ENCODE measurements at regions not wholly inside any gene's neighbourhood (a gene's known extent, or its start where the extent isn't known, plus 50 kb on each side); places are given as distances from the start of the nearest gene placed in this dataset.

DNA sequence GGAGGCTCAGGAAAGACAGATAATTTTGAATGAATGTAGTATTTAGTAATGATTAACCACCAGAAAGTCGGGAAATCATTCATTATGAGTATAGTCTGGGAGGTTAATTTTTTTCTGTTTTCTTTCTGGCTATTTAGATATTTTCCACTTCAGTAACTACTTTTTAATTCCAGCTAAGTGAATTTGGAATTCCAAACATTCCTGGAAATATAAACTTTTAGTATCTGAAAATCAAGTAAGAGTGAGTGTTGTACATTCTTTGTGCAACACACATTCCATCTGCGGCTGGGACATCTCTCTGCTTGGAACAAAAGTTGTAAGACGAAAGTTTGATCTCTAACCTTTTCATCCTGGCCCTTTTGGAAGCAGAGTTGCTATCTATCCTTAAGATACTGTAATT is 275.7 kb upstream of the SPRED2 start:
- no peak for DNase-seq
- no peak for ATAC-seq
- no peaks in the 10 kb centered on the region for H3K36me3 Mint-ChIP-seq (ENCODE audit: low read depth)
- no peaks in the 10 kb centered on the region for H3K9me3 Mint-ChIP-seq
- no peak overlapping the region for H3K4me3 Mint-ChIP-seq
- peaks cover 17% of the 10 kb centered on the region for H3K27me3 Mint-ChIP-seq
- H3K27ac Mint-ChIP-seq, result no peak overlapping the region
- H3K4me1 Mint-ChIP-seq, result no peaks in the 10 kb centered on the region

DNA sequence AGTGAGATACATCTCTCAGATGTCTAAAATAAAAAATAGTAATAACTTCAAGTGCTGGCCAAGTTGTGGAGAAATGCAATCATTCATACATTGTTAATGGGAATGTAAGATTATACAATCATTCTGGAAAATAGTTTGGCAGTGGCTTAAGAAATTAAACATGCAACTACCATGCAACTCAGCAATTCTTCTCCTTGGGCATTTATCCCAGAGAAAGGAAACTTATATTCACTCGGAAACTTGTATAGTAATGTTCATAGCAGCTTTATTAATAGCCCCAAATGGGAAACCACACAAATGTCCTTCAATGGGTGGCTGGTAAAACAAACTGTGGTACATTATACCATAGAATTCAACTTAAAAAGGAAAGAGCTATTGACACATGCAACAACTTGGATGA is 274.0 kb upstream of the SPRED2 start:
- Mint-ChIP-seq H3K27me3 (peaks cover 21% of the 10 kb centered on the region), H3K9me3 (no peaks in the 10 kb centered on the region), H3K27ac (no peak overlapping the region), H3K4me1 (no peaks in the 10 kb centered on the region), H3K36me3 (ENCODE audit: low read depth) (no peaks in the 10 kb centered on the region), H3K4me3 (no peak overlapping the region)
- DNase-seq, result no peak
- ATAC-seq, result no peak

DNA sequence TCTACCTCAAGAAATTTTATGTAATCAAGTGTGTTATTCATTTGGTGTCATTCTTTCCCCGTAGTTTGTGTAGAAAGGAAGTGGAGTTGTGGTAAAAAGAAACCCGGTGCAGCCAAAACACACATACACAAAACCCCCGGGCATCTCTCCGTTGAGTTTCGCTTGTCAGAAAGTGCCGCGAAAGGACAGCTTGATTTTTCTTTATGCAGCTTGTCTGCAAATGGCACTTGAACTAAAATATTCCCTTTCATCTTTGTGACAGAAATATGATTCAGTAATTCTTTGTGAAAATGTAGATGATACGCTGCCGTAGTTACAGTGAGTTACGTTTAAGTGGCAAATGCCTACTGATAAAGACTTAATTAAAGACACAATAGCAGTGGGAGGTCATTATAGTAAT is 268.8 kb upstream of the SPRED2 start:
- Mint-ChIP-seq H3K27me3 (peaks cover 15% of the 10 kb centered on the region), H3K36me3 (ENCODE audit: low read depth) (no peaks in the 10 kb centered on the region), H3K27ac (no peak overlapping the region), H3K4me3 (no peak overlapping the region), H3K4me1 (no peaks in the 10 kb centered on the region), H3K9me3 (no peaks in the 10 kb centered on the region)
- DNase-seq, result no peak
- ATAC-seq, result no peak

- H3K9me3 Mint-ChIP-seq, result no peaks in the 10 kb centered on the region
- ATAC-seq (no peak), DNase-seq (no peak)
- H3K4me1 Mint-ChIP-seq, result no peaks in the 10 kb centered on the region
- H3K4me3 Mint-ChIP-seq, result no peak overlapping the region
- peaks cover 15% of the 10 kb centered on the region for H3K27me3 Mint-ChIP-seq
- no peaks in the 10 kb centered on the region for H3K36me3 Mint-ChIP-seq (ENCODE audit: low read depth)
- H3K27ac Mint-ChIP-seq, result no peak overlapping the region
These were observed 268.3 kb upstream of the SPRED2 start for GRCh38 chr2:65700720-65701119.

- Mint-ChIP-seq H3K27me3 (peaks cover 13% of the 10 kb centered on the region), H3K27ac (no peak overlapping the region), H3K4me1 (no peaks in the 10 kb centered on the region), H3K36me3 (ENCODE audit: low read depth) (no peaks in the 10 kb centered on the region), H3K9me3 (no peaks in the 10 kb centered on the region), H3K4me3 (no peak overlapping the region)
- DNase-seq (no peak), ATAC-seq (no peak)
These were observed 267.7 kb upstream of the SPRED2 start for GRCh38 chr2:65700004-65700651.

- Mint-ChIP-seq H3K4me1 (no peaks in the 10 kb centered on the region), H3K27me3 (peaks cover 7% of the 10 kb centered on the region), H3K4me3 (no peak overlapping the region), H3K36me3 (ENCODE audit: low read depth) (no peaks in the 10 kb centered on the region), H3K9me3 (no peaks in the 10 kb centered on the region), H3K27ac (no peak overlapping the region)
- DNase-seq (no peak), ATAC-seq (no peak)
These were observed 259.4 kb upstream of the SPRED2 start for GRCh38 chr2:65691816-65692215.

DNA sequence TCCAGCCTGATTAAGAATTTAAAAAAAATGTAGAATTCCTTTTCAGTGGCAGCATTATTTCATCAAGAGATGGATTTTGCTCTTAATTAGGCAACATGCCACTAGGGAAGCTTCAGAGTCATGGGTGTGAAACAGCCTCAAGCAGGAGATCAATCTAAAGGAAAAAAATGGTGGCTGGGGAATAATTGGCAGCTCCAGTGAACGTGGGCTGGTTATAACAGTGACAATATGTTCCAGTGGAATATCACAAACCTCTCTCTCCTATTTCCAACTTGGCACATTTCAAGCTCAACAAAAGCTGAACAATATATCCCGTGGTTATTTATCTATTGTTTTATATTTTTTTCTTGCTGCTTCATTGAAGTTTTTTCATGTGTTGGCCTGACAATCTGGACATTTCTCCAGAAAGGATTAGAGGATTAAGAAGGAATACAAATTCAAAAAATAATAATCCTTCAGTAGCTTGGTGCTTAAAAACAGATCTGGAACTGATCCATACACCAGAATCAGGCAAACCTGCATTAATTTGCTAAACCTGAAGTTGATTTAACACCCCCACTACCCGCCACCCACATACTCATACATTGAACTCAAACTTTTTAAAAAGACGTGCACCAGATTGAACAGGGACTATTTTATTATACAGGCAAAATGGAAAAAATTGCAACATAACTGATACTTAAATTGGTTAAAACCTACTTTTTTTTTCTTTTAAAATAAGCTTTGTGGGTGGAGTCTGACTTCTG is 255.9 kb upstream of the SPRED2 start:
- no peak for ATAC-seq
- no peaks in the 10 kb centered on the region for H3K9me3 Mint-ChIP-seq
- DNase-seq, result no peak
- no peaks in the 10 kb centered on the region for H3K4me1 Mint-ChIP-seq
- no peak overlapping the region for H3K27ac Mint-ChIP-seq
- H3K4me3 Mint-ChIP-seq, result no peak overlapping the region
- peaks cover 10% of the 10 kb centered on the region for H3K27me3 Mint-ChIP-seq
- H3K36me3 Mint-ChIP-seq (ENCODE audit: low read depth), result no peaks in the 10 kb centered on the region

- Mint-ChIP-seq H3K9me3 (no peaks in the 10 kb centered on the region), H3K4me1 (no peaks in the 10 kb centered on the region), H3K4me3 (no peak overlapping the region), H3K27me3 (peaks cover 8% of the 10 kb centered on the region), H3K36me3 (ENCODE audit: low read depth) (no peaks in the 10 kb centered on the region), H3K27ac (no peak overlapping the region)
- ATAC-seq (no peak), DNase-seq (no peak)
These were observed 255.2 kb upstream of the SPRED2 start for GRCh38 chr2:65687614-65688013.

GRCh38 chr2:65686928-65687521 is 254.6 kb upstream of the SPRED2 start:
- Mint-ChIP-seq H3K4me3 (no peak overlapping the region), H3K36me3 (ENCODE audit: low read depth) (no peaks in the 10 kb centered on the region), H3K27ac (no peak overlapping the region), H3K9me3 (no peaks in the 10 kb centered on the region), H3K4me1 (no peaks in the 10 kb centered on the region), H3K27me3 (peaks cover 9% of the 10 kb centered on the region)
- ATAC-seq, result no peak
- DNase-seq, result no peak

- peaks cover 15% of the 10 kb centered on the region for H3K27me3 Mint-ChIP-seq
- H3K27ac Mint-ChIP-seq, result no peak overlapping the region
- H3K4me3 Mint-ChIP-seq, result no peak overlapping the region
- ATAC-seq (no peak), DNase-seq (no peak)
- no peaks in the 10 kb centered on the region for H3K9me3 Mint-ChIP-seq
- no peaks in the 10 kb centered on the region for H3K36me3 Mint-ChIP-seq (ENCODE audit: low read depth)
- no peaks in the 10 kb centered on the region for H3K4me1 Mint-ChIP-seq
These were observed 249.1 kb upstream of the SPRED2 start for GRCh38 chr2:65681503-65681902.

DNA sequence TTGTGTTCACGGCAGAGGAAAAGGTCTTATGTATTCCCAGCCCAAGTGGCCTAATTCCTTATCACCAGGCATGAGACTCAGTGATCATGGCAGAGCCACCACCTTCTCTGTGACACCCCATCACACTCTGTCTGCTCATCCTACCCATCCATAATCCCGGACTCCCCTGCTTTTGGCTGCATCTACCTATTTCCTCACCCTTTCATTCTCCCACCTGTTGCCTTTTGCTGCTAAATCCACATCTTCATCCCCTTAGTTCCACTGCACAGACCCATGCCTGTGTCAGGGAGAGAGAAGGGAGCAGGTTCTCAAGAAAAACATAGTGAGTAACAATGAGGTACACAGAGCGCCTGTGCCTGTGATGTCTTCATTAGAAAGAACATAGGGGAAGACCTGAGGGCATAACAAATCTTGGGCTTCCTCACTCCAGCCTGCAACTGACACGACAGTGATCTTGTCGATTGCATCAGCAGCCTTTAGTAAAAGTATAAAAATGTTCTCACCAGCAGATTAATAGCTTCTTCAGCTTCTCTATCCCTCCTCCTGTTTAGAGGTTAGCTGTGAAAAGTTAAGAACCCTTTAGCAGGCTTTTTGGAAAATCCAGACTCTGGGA is 246.5 kb upstream of the SPRED2 start:
- Mint-ChIP-seq H3K9me3 (no peaks in the 10 kb centered on the region), H3K27me3 (peaks cover 19% of the 10 kb centered on the region), H3K4me3 (no peak overlapping the region), H3K4me1 (no peaks in the 10 kb centered on the region), H3K27ac (no peak overlapping the region), H3K36me3 (ENCODE audit: low read depth) (no peaks in the 10 kb centered on the region)
- ATAC-seq (no peak), DNase-seq (no peak)

DNA sequence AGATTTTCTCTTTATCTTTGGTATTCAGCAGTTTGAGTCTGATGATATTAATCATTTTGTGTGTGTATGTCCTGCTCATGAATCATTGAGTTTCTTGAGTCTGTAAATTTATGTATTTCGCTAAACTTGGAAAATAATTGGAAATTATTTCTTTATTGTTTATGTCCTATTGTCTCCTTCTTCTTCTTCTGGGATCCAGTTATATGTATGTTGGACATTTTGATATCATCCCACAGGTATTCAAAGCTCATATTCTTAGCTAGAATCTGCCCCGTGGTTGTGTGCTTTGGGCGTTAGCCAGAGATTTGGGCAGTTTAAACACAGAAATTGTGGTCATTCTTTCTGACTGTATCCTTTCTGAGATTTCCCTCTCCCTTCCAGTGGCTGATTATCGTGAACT is 243.0 kb upstream of the SPRED2 start:
- H3K27ac Mint-ChIP-seq, result no peak overlapping the region
- no peaks in the 10 kb centered on the region for H3K36me3 Mint-ChIP-seq (ENCODE audit: low read depth)
- no peaks in the 10 kb centered on the region for H3K4me1 Mint-ChIP-seq
- no peaks in the 10 kb centered on the region for H3K9me3 Mint-ChIP-seq
- peaks cover 8% of the 10 kb centered on the region for H3K27me3 Mint-ChIP-seq
- no peak for DNase-seq
- H3K4me3 Mint-ChIP-seq, result no peak overlapping the region
- no peak for ATAC-seq

- no peak overlapping the region for H3K4me3 Mint-ChIP-seq
- no peaks in the 10 kb centered on the region for H3K4me1 Mint-ChIP-seq
- DNase-seq (no peak), ATAC-seq (no peak)
- no peak overlapping the region for H3K27ac Mint-ChIP-seq
- H3K36me3 Mint-ChIP-seq (ENCODE audit: low read depth), result peaks cover 4% of the 10 kb centered on the region
- peaks cover 6% of the 10 kb centered on the region for H3K27me3 Mint-ChIP-seq
- peaks cover 6% of the 10 kb centered on the region for H3K9me3 Mint-ChIP-seq
These were observed 239.4 kb upstream of the SPRED2 start for GRCh38 chr2:65671670-65672242.

- DNase-seq (no peak), ATAC-seq (no peak)
- Mint-ChIP-seq H3K4me3 (no peak overlapping the region), H3K27me3 (peaks cover 1% of the 10 kb centered on the region), H3K36me3 (ENCODE audit: low read depth) (peaks cover 4% of the 10 kb centered on the region), H3K27ac (no peak overlapping the region), H3K4me1 (peaks cover 5% of the 10 kb centered on the region), H3K9me3 (peaks cover 6% of the 10 kb centered on the region)
These were observed 237.2 kb upstream of the SPRED2 start for GRCh38 chr2:65669574-65669973.

- ATAC-seq, result no peak
- Mint-ChIP-seq H3K9me3 (peaks cover 6% of the 10 kb centered on the region), H3K27ac (no peak overlapping the region), H3K36me3 (ENCODE audit: low read depth) (peaks cover 4% of the 10 kb centered on the region), H3K27me3 (no peaks in the 10 kb centered on the region), H3K4me3 (no peak overlapping the region), H3K4me1 (peaks cover 5% of the 10 kb centered on the region)
- no peak for DNase-seq
These were observed 236.3 kb upstream of the SPRED2 start for GRCh38 chr2:65668744-65669143.

All from activated naive CD8-positive, alpha-beta T cell treated with anti-CD3 and anti-CD28 coated beads, Interleukin-2, amount 50 U/mL, for 24 hours (primary cell).